ENCODE measurements at regions not wholly inside any gene's neighbourhood (a gene's known extent, or its start where the extent isn't known, plus 50 kb on each side); places are given as distances from the start of the nearest gene placed in this dataset.

DNA sequence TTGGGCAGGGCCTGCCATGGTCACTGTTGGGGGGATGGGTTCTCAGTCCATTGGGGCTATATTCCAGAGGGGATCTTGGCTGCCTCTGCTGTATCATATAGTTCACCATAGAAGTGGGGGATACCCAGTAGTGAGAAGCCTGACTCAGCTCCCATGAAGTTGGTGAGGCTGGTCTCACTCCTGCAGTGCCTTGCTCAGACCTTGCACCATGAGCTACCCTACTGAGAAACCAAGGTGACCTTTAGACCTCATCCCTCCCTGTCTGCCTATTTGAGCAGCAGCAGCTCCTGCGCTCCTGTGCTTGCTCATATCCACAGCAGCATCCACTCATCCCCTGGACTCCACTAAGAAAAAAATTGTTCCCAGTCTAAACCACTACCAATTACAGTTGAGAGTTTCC is 56.0 kb upstream of the HEY2 start:
- H3K27ac ChIP-seq: no peak overlapping the region
- no peaks in the 10 kb centered on the region for H3K27me3 ChIP-seq
- no peak for DNase-seq
- intact Hi-C loops (cut with DNase I): no loop called here
- peaks cover 0 to 27% (median 3%) of the 10 kb centered on the region in 12 donors for H3K9me3 ChIP-seq
- ATAC-seq: no peak
- 0 to 63% (median 18%) methylated on average over 1 of the region's 1 CpG for WGBS, 4 donors
- no peak overlapping the region for H3K4me3 ChIP-seq
- no peaks in the 10 kb centered on the region for H3K4me1 ChIP-seq
- TF ChIP-seq POLR2A (IDR thresholded peaks at IDR 0.05) (no peak), CTCF (IDR thresholded peaks at IDR 0.05) (no peak)
- H3K36me3 ChIP-seq: no peaks in the 10 kb centered on the region

DNA sequence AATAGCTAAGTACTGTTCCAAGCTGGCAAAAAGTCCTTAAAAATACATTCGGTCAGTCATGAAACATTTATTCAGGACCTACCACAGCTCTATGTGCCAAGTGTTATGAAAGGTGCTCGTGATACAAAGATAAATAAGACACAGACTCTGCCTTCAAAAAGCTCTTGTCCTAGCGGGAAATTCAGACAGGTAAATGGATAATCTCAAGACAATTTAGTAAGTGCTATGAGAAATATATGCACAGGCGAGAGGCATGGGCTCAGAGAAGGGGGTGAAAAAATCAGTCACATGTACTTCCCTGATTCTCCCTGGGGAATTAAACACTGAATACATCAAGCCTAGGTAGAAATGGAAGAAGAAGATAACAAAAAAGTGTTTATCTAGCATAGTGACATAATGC is 49.8 kb upstream of the HEY2 start:
- DNase-seq (no peak), ATAC-seq (no peak)
- intact Hi-C loops (cut with DNase I): no loop called here
- Histone ChIP-seq H3K27me3 (no peaks in the 10 kb centered on the region), H3K9me3 (peaks cover 0 to 8% (median 0%) of the 10 kb centered on the region in 12 donors), H3K27ac (no peak overlapping the region), H3K4me3 (no peak overlapping the region), H3K4me1 (no peaks in the 10 kb centered on the region), H3K36me3 (no peaks in the 10 kb centered on the region)
- TF ChIP-seq CTCF (IDR thresholded peaks at IDR 0.05): no peak
- TF ChIP-seq POLR2A (IDR thresholded peaks at IDR 0.05): no peak
- WGBS, 4 donors: 79 to 89% (median 84%) methylated on average over 4 of the region's 4 CpGs
